ENCODE measurements at regions not wholly inside any gene's neighbourhood (a gene's known extent, or its start where the extent isn't known, plus 50 kb on each side); places are given as distances from the start of the nearest gene placed in this dataset.

- no peak overlapping the region for H3K23ac ChIP-seq (ENCODE audit: low read depth, low read length)
- no peak for TF ChIP-seq SMC3 (IDR thresholded peaks at IDR 0.05; ENCODE audit: low read depth, low read length)
- TF ChIP-seq MAZ (IDR thresholded peaks at IDR 0.05; ENCODE audit: borderline replicate concordance, low read depth, low read length), result no peak
- TF ChIP-seq MAFK (IDR thresholded peaks at IDR 0.05; ENCODE audit: low read depth, low read length), result no peak
- TF ChIP-seq CHD1 (IDR thresholded peaks at IDR 0.05; ENCODE audit: low read depth, low read length), result no peak
- no peak for TF ChIP-seq RFX5 (IDR thresholded peaks at IDR 0.05; ENCODE audit: low read depth, low read length)
- no peak for TF ChIP-seq RAD21 (IDR thresholded peaks at IDR 0.05; ENCODE audit: low read length)
- no peak for TF ChIP-seq POLR2A (IDR thresholded peaks at IDR 0.05; ENCODE audit: low read depth, low read length)
- dilution Hi-C loops (cut with HindIII; ENCODE audit: low sequenced_read_pairs, unreplicated experiment) (no loop called here), in situ Hi-C loops (cut with MboI; ENCODE audit: low sequenced_read_pairs) (no loop called here), intact Hi-C loops (cut with micrococcal nuclease) (no loop called here)
- H3K36me3 ChIP-seq (ENCODE audit: control insufficient read depth, insufficient read depth, low read length), result no peaks in the 10 kb centered on the region
- no peak overlapping the region for H3K4me3 ChIP-seq (ENCODE audit: insufficient read depth, low read depth, low read length)
- no peaks in the 10 kb centered on the region for H3K9me1 ChIP-seq (ENCODE audit: insufficient read depth, low read length)
- no peak overlapping the region for H4K5ac ChIP-seq (ENCODE audit: low read depth, low read length)
- no peak overlapping the region for H2AK9ac ChIP-seq (replicated peaks; ENCODE audit: low read depth, low read length, poor library complexity)
- H2BK120ac ChIP-seq (ENCODE audit: low read depth, low read length), result no peak overlapping the region
- H4K20me1 ChIP-seq (ENCODE audit: insufficient read depth, low read length), result no peaks in the 10 kb centered on the region
- ChIA-PET CTCF (no interaction called here), POLR2A (ENCODE audit: unreplicated experiment) (no interaction called here)
- peaks cover 9% of the 10 kb centered on the region for H3K9me3 ChIP-seq (ENCODE audit: control insufficient read depth, insufficient read depth, low read length)
- H2BK15ac ChIP-seq (ENCODE audit: low read depth, low read length), result no peak overlapping the region
- no peak overlapping the region for H2BK5ac ChIP-seq (ENCODE audit: low read depth, low read length, poor library complexity, severe bottlenecking)
- no peak overlapping the region for H3K4me2 ChIP-seq (ENCODE audit: low read depth, low read length)
- no peak overlapping the region for H2AFZ ChIP-seq (replicated peaks; ENCODE audit: low read length, poor library complexity)
- H4K8ac ChIP-seq (ENCODE audit: low read depth in 2 of 2, low read length in 2 of 2), result no peak overlapping the region
- no peak overlapping the region for H3K4ac ChIP-seq (ENCODE audit: low read depth, low read length)
- no peak overlapping the region for H3K18ac ChIP-seq (ENCODE audit: low read depth, low read length)
- H3K4me1 ChIP-seq (ENCODE audit: control insufficient read depth, insufficient read depth, low read length), result no peaks in the 10 kb centered on the region
- no peaks in the 10 kb centered on the region for H3K79me1 ChIP-seq (ENCODE audit: low read depth in 1 of 2, low read length in 2 of 2)
- no peak overlapping the region for H3K14ac ChIP-seq (replicated peaks; ENCODE audit: low read depth, low read length)
- H3K9ac ChIP-seq (ENCODE audit: low read depth, low read length), result no peak overlapping the region
- no peak overlapping the region for H2AK5ac ChIP-seq (ENCODE audit: low read depth, low read length)
- no peak overlapping the region for H4K91ac ChIP-seq (ENCODE audit: insufficient read depth, low read depth, low read length)
- no peaks in the 10 kb centered on the region for H3K27me3 ChIP-seq (ENCODE audit: control insufficient read depth, insufficient read depth, low read length)
- no peak overlapping the region for H2BK20ac ChIP-seq (ENCODE audit: low read depth, low read length)
- WGBS, 2 experiments (ENCODE audit: extremely low coverage in 2 of 2, insufficient read length in 1 of 2), result no CpG with 5 or more reads among the region's 3 CpGs
- H3K27ac ChIP-seq (ENCODE audit: insufficient read depth, low read length), result no peak overlapping the region
- ATAC-seq (ENCODE audit: low read depth), result no peak
- no peak overlapping the region for H3K56ac ChIP-seq (ENCODE audit: extremely low read depth, insufficient read depth, low read length)
- no peak for DNase-seq
- no TSS peak for BruUV-seq (replicated peaks)
Measured at GRCh38 chr2:78864205-78864604, 161.3 kb upstream of the REG3G start.

All from IMR-90 (cell line).